ENCODE measurements at regions not wholly inside any gene's neighbourhood (a gene's known extent, or its start where the extent isn't known, plus 50 kb on each side); places are given as distances from the start of the nearest gene placed in this dataset.
"Not testable (repeated sequence)": the region's sequence is repeated elsewhere in the genome, so short reads cannot be mapped to it uniquely, and the experiment has no call there.

DNA sequence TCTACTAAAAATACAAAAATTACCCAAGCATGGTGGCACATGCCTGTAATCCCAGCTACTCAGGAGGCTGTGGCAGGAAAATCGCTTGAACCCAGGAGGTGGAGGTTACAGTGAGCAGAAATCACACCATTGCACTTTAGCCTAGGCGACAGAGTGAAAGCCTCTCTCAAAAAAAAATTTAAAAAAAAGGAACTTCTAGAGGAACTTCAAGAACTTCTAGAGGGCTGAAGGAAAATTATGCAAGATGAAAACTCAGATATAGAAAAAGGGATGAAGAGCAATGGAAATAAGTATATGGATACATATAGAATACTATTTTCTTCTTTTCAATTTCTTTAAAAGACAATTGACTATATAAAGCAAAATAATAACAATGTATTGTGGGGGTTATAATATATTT lies 51.2 kb upstream of the PRR5 start:
- DNase-seq (ENCODE audit: low read depth): no peak

DNA sequence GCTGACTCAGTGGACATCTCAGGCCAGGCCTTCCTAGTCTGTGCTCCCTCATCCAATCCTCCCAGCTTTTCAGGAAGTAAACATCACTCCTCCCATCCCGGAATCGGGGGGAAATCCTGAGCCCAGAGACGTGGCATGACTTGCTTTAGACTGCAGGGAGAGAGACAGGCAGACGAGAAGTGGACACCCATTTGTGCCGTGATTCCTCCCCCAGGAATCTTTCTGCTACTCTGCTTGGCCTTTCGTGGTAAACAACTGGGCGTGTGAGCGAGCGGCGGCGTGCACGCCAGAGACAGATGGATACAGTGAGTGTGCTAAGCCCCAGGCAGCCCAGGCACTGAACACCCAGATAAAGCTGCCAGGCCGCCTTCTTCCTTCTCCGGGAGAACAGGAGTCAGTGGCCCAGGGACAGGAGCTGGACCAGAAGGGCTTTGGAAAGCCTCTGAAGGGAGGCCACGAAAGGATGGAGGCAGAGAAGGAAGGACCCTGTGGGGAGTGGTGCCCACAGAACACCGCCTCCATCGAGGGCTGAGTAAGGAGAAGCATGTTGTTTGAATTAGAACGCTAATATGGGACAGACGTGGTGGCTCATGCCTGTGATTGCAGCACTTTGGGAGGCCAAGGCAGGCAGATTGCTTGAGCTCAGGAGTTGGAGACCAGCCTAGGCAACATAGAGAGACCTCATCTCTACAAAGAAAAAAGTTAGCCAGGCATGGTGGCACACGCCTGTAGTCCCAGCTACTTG lies 53.0 kb upstream of the PRR5 start:
- DNase-seq (ENCODE audit: low read depth): no peak

DNA sequence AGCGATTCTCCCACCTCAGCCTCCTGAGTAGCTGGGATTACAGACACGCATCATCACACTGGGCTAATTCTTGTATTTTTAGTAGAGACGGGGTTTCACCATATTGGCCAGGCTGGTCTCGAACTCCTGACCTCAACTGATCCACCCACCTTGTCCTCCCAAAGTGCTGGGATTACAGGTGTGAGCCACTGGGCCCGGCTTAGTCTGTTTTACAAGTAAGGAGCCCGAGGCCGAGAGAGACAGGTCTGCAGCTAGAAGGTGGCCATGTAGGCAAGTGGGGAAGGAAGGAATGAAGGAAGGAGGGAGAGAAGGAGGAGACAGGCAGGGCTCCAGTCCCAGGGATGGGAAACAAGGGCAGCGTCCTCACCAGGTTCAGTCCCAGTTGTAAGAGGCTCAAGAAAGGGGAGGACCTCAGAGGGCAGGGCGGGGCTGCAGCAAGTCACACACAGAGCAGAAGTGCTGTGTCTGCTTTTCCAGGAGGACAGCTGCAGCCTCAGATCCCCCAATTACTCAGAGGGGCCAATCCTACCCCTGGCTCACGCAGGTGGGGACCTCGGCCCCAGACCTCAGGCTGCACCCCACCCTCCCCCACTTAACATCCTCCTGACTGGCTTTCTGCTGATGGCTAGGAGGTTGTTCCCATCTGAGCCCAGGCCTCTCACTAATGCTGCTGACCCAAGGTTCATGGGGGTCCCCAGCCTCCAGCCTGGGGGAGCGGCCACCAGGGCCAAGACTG lies 53.8 kb upstream of the PRR5 start:
- DNase-seq (ENCODE audit: low read depth): no peak

DNA sequence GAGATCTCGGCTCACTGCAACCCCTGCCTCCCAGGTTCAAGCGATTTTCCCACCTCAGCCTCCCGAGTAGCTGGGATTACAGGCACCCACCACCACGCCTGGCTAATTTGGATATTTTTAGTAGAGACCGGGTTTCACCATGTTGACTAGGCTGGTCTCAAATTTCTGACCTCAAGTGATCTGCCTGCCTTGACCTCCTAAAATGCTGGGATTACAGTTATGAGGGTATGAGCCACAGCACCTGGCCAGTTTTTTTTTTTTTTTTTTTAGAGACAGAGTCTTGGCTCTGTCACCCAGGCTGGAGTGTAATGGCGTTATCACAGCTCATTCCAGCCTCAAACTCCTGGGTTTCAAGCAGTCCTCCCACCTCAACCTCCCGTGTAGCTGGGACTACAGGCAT lies 54.9 kb upstream of the PRR5 start:
- no peak for DNase-seq (ENCODE audit: low read depth)

DNA sequence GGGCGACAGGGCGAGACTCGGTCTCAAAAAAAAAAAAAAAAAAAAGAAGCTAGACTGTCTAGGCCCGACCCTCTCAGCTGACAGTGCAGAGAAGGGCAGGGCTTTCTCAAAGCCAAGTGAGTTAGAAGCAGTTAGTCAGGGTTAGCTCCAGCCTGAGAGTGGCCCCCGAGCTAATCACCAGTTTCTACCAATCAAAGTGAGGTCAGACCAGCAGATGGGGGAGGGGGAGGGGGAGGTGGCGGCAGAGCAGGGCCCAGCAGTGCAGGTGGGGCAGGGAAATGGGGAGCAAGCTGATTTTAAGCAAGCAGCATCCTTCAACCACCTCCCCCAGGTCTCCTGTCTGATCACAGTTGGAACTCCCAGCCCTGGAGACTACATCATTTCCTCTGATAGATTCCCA lies 55.3 kb upstream of the PRR5 start:
- DNase-seq (ENCODE audit: low read depth): no peak

DNA sequence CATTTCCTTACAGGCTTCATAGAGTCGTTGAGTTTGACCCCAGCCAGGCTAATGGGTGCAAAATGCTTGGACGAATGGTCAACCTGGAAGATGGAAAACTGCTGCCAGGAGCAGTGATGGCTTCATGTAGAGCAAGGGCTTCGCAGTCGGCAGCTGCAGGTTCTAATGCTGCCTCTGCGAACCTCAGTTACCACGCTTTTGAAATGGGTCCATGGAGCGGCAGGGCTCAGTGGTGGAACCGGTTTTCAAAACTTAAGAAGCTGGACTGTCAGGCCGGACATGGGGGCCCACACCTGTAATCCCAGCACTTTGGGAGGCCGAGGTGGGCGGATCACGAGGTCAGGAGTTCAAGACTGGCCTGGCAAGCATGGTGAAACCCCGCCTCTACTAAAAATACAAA lies 55.9 kb upstream of the PRR5 start:
- no peak for DNase-seq (ENCODE audit: low read depth)

DNA sequence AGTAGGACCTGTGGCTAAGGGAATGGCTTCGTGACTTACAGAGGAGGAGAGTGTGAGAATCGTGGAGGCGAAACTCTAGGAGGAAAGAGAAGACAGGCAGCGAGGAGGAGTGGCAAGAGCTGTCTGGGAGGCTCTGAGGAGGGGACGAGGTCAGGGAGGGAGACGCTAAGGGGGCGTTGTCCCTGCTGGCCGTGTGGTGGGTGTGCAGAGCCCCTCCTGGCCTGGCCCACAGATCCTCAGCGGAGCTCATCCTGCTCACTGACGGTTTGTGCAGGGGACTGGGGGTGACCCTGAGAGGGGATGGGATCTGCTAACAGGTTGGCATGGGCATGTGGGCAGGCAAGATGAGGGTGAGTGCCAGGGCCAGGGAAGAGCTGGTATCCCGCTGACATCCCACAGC lies 56.5 kb upstream of the PRR5 start:
- DNase-seq (ENCODE audit: low read depth): no peak

DNA sequence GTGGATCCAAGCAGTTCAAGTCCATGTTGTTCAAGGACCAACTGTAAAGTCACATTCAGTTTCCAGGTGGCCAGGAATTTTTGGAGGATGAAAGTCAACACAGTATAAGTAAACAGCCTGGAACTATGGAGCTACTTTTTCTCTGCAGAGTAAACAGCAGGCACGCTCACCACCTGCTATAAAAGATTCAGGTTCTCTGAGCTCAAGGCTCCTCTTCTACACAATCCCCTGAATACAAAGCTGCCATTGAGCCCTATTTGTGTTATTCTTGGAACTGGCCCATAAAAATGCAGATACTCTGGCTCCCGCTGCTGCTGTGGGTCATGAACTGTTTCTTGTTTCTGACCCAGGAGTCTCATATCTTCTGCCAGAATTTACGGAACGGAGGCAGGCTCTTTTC lies 56.9 kb upstream of the PRR5 start:
- no peak for DNase-seq (ENCODE audit: low read depth)

DNA sequence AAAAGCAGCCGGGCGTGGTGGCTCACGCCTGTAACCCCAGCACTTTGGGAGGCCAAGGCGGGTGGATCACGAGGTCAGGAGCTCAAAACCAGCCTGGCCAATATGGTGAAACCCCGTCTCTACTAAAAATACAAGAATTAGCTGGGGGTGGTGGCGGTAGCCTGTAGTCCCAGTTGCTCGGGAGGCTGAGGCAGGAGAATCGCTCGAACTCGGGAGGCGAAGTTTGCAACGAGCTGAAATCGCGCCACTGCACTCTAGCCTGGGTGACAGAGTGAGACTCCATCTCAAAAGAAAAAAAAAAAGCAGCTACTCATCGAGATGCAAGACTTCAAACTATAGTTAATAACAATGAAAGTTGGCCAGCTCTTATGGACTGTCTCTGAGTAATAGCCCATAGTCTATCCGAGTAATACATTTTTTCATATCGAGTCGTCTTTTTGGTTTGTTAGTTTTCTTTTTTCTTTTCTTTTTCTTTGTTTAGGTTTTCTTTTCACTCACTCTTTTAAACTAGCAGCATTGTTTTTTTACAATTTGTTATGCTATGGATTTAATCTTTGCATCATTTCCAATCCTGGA lies 58.4 kb upstream of the PRR5 start:
- not testable (repeated sequence) for DNase-seq (ENCODE audit: low read depth)

DNA sequence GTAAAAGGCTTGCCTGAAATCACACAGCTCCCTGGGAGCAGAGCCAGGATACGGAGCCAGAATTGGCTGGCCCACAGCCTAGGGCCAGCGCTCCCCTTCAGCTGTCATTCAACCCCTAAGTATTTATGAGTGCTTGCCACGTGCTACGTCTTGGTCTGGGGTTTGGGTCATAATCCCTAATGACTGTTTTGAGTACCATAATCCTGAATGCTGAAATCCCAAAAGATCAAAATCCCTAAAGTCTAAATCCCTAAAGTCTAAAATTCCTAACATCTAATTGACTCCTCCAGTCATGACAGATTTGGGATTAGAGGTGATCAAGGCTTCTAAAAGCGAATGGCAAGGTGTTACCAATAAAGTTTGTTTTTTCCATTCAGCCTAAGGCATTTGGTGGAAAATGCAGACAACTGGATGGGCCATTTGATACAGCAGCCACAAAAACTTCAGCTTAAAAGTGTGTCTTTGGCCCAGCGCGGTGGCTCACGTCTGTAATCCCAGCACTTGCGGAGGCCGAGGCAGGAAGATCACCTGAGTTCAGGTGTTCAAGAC lies 59.8 kb upstream of the PRR5 start:
- no peak for DNase-seq (ENCODE audit: low read depth)

DNA sequence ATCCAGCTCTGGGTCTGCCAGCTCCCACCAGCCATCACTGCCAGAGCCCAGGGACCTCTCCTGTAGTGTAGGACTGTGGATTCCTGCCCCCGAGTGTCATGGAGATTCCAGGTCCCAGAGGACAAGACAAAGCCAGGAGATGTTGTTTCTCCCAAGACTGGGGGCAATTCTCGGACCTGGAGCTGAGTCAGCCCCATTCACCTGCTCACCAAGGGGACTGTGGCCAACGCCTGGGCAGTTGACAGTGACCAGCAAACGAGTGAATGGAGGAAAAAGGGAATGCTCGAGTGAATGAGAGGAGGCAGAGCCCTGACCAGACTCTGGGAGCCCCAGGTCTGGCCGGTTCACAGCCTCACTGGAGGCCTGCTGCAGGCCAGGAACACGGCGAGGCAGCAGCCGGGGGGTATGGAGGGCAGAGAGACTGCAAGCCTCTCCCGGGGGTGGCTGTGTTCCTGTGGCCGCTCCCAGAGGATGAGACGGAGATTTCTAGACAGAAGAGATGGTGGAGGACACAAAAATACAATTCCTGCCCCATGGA lies 61.3 kb upstream of the PRR5 start:
- DNase-seq (ENCODE audit: low read depth): no peak

DNA sequence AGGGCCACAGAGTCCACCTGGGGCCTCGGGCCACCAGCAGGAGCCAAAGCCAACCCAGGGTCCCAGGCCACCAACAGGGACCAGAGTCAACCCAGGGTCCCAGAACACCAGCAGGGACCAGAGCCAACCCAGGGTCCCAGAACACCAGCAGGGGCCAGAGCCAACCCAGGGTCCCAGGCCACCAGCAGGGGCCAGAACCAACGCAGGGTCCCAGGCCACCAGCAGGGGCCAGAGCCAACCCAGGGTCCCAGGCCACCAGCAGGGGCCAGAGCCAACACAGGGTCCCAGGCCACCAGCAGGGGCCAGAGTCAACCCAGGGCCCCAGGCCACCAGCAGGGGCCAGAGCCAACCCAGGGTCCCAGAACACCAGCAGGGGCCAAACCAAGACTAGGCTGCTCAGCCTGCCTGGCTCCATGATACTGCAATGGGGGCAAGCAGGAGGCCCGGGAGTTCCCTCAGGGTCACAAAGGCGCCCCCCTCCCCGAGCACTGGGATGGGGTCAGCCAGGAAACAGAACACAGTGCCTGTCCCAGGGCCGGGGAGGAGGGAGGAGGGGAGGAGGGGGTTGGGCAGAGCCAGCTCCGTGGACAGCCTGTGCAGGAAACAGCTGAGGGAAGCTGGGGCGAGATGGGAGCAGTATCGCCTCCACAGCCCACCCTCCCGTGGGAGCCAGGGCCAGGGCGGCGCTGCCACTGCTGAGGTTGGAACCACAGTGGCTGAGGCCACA lies 62.0 kb upstream of the PRR5 start:
- no peak for DNase-seq (ENCODE audit: low read depth)

DNA sequence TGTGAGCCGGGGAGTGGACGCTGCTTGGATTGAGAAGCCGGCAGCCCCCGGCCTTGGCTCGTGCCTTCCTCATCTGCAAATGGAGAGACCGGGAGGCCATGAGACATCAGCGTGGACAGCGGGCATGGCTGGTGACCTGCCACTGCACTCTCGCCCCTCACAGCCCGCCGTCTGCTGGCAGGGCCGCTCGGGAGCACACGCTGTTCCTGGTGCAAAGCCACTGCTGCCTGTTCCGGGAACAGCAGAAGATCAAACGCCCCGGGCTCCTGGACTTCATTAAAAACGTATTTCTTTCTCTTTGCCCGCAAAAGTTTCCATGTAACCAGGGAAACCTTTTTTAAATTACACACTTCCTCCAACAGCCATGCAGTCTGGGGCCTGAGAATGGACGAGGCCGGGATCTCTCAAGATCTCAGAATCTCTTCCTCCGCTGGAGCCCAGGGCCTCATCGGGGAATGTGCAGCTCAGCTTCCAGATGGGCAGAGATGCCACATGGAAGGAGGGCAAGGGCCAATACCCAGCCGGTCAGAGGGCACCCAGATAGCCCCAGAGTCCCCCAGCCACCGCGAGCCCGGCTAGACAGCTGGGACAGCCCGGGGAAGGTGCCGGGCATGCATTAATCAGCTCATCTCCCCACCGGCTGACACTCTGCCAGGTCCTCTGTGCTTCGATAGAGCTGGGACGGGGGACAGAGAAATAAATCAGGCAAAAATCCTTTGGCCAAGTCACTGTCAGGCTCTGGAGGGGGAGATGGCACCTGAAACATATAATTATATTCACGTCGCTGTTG lies 62.8 kb upstream of the PRR5 start:
- DNase-seq (ENCODE audit: low read depth): no peak

DNA sequence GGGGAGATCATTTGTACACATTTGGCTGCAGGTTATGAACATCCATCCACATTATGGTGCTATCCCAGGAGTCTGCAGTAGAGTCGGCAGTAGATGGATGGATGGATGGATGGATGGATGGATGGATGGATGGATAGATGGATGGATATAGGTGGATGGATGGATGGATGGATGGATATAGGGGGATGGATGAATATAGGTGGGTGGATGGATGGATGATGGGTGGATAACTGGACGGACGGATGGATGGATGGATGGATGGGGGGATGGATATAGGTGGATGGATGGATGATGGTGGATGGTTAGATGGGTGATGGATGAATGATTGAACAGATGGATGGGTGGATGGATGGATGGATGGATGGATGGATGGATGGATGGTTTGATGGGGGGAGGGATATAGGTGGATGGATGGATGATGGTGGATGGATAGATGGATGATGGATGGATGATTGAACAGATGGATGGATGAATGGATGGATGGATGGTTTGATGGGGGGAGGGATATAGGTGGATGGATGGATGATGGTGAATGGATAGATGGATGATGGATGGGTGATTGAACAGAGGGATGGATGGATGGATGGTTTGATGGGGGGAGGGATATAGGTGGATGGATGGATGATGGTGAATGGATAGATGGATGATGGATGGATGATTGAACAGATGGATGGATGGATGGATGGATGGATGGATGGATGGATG lies 65.3 kb upstream of the PRR5 start:
- not testable (repeated sequence) for DNase-seq (ENCODE audit: low read depth)

DNA sequence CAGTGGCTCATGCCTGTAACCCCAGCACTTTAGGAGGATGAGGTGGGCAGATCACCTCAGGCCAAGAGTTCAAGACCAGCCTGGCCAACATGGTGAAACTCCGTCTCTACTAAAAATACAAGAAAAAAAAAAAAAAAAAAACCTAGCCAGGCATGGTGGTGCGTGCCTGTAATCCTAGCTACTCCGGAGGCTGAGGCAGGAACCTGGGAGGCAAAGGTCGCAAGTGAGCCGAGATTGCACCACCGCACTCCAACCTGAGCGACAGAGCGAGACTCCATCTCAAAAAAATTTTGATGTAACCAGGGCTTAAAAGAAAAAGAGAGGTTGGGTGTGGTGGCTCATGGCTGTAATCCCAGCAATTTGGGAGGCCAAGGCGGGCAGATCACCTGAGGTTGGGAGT lies 66.4 kb upstream of the PRR5 start:
- not testable (repeated sequence) for DNase-seq (ENCODE audit: low read depth)

DNA sequence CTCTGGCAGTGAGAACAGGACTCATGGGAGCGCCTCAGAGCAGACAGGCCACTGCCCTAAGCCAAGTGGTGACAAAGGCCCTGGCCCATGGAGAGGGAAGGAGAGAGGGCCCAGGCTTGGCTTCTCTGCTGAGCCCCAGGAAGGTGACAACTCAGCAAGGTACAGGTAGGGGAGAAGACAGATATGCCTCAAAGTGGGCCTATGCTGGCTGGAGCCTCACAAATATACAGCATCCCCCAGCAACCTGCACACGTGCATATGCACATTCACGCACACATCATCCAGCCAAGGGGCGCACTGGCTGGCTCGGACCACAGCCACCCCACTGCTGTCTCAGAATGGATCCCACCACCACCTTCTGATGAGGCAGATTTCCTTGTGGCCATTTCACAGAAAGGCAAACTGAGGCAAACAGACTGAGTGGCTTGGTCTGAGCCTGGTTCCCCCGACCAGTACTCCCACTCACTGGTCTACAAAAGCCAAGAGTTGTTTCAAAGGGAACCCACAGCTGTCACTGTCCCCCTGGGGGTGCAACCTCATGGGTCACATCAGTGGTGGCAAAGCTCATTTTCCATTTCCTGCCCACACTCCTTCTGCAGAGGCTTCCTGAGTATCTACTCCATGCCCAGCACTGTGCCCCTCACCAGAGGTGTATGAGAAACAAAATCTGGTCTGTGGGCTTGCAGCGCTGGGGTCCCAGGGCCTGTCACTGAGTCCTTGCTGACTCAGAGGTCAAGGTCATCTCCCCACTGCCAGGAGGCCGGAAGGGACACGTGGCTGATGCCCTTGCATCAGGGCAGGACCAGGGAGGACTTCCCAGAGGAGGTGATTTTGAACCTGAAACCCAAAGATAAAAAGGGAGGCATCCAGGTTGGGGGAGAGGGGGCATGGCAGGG lies 67.3 kb upstream of the PRR5 start:
- DNase-seq (ENCODE audit: low read depth): no peak

DNA sequence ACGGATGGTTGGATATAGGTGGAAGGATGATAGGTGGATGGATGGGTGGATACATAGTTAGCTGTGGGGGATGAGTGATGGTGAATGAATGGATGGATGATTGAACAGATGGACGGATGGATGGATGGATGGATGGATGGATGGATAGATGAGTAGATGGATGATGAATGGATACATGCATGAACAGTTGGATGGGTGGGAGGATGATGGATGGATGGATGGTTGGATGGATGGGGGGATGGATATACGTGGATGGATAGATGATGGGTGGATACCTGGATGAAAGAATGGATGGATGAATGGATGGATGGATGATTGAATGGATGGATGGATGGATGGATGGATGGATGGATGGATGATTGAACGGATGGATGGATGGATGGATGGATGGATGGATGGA lies 68.4 kb upstream of the PRR5 start:
- DNase-seq (ENCODE audit: low read depth): no peak

DNA sequence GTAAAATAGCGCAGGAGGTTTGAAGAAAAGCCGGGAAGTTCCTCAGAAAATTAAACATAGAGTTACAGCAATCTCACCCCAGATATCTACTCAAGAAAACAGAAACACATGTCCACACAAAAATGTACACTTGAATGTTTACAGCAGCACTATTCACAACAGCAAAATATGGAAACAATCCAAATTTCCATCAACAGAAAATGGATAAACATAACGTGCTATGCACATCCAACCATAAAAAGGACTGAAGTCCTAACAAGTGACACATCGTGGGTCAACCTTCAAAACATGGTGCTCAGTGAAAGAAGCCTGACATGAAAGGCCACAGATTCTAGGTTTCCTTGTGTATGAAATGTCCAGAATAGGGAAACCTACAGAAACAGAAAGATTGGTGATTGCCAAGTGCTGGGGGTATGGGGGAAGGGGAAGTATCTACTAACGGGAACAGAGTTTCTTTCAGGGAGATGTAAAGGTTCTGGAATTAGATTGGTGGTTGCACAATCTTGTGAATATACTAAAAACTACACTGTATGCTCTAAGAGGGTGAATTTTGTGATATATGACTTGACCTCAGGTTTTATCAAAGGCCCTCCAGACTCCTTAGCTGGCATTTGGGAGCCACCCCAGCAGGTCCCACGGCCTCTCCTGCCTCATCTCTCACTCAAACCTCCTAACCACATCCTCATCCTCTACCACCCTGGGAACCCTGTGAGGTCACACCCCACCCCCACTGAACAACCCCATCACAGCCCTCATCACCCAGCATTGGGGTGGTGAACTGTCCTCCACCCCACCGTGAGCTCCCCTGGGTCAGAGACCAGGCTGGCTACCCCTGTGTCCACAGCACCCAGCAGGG lies 69.2 kb upstream of the PRR5 start:
- no peak for DNase-seq (ENCODE audit: low read depth)

DNA sequence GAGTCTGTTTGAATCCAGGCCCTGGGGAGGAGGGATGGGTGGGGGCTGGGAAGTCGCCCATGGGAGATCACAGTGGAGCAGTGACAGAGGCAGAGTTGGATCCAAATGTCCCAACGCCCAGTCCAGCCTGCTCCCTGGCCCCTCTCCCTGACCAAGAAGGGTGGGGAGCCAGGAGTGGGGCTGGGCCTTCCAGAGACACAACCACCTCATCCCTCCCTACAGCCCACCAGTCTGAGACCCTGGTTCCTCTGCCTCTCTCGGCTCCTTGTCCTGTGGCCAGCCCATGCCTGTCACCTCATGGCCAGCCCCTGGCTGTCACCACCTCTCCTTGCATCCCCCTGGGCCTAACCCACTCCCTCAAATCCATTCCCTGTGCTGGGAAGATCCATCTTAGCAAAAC lies 71.2 kb upstream of the PRR5 start:
- no peak for DNase-seq (ENCODE audit: low read depth)
